Thyroid gland (tissue), 4 donors: ENCODE measurements at regions not wholly inside any gene's neighbourhood (a gene's known extent, or its start where the extent isn't known, plus 50 kb on each side); places are given as distances from the start of the nearest gene placed in this dataset.
"Not testable (repeated sequence)": the region's sequence is repeated elsewhere in the genome, so short reads cannot be mapped to it uniquely, and the experiment has no call there.

ENCODE experiments used
- DNase-seq, 2 donors: peaks; one replicate each; pipeline ENCODE4 v3.0.0-alpha.2; 2019
- H3K27ac ChIP-seq, 3 donors: fragments of 200-600 bp; sonication (generic); 1 replicate in 2 of 3; 2 replicates in 1 of 3; pipeline ENCODE4 v1.5.1; 2016 to 2019; ENCODE audit warnings: mild to moderate bottlenecking in 1 of 3, moderate library complexity in 1 of 3
- H3K27me3 ChIP-seq: fragments of 200-600 bp; sonication (generic); one replicate; pipeline ENCODE4 v1.5.1; 2019
- H3K36me3 ChIP-seq, 2 donors: fragments of 200-600 bp; sonication (generic); one replicate each; pipeline ENCODE4 v1.5.1; 2016 to 2019
- H3K4me1 ChIP-seq, 2 donors: fragments of 200-600 bp; sonication (generic); one replicate each; pipeline ENCODE4 v1.5.1; 2017 to 2019
- H3K4me3 ChIP-seq, 3 donors: fragments of 200-600 bp; sonication (generic); replicated peaks in 1 of 3; 1 replicate in 2 of 3; 2 replicates in 1 of 3; pipeline ENCODE4 v1.5.1; 2016; ENCODE audit warnings: mild to moderate bottlenecking in 1 of 3
- H3K9me3 ChIP-seq: fragments of 200-600 bp; sonication (generic); one replicate; pipeline ENCODE4 v1.5.1; 2017
- CTCF ChIP-seq, 6 experiments: fragments of 200-600 bp in 3 of 6; fragments of 450-650 bp in 3 of 6; sonication (generic) in 3 of 6; IDR thresholded peaks; one replicate each; pipeline ENCODE4 v1.5.1; 2016 to 2019; ENCODE audit warnings: antibody characterized with exemption in 6 of 6, mild to moderate bottlenecking in 2 of 6, inconsistent platforms in 1 of 6, moderate library complexity in 1 of 6
- POLR2A ChIP-seq, 2 donors: fragments of 450-650 bp; IDR thresholded peaks; one replicate each; pipeline ENCODE4 v1.6.1; 2017; ENCODE audit warnings: antibody characterized with exemption in 2 of 2, mild to moderate bottlenecking in 2 of 2, moderate library complexity in 1 of 2
- whole genome bisulfite sequencing, 2 donors: methylation state at CpG; one replicate each; pipeline ENCODE4 v1.1.5; 2017; 5-methylcytosine and 5-hydroxymethylcytosine counted together
- intact Hi-C: fragments of 100-400 bp; cut with DNase I; formaldehyde crosslinking; loops from one replicate; pipeline ENCODE4 v1.15.1; 2023

- no peak overlapping the region for H3K27ac ChIP-seq
- H3K9me3 ChIP-seq = no peaks in the 10 kb centered on the region
- H3K36me3 ChIP-seq = no peaks in the 10 kb centered on the region
- H3K4me3 ChIP-seq = no peak overlapping the region
- DNase-seq = no peak
- intact Hi-C loops = no loop called here
- TF ChIP-seq CTCF (IDR thresholded peaks at IDR 0.05) (no peak), POLR2A (IDR thresholded peaks at IDR 0.05) (no peak)
- H3K27me3 ChIP-seq = no peaks in the 10 kb centered on the region
- H3K4me1 ChIP-seq = peaks cover 0 to 5% of the 10 kb centered on the region in 2 donors
- 76 to 84% methylated on average over 4 of the region's 4 CpGs for WGBS, 2 donors
Measured at GRCh38 chr11:112345706-112346105, 85.0 kb upstream of the PLET1 start.

GRCh38 chr11:112346586-112346985 lies 85.9 kb upstream of the PLET1 start:
- no peaks in the 10 kb centered on the region for H3K9me3 ChIP-seq
- H3K4me1 ChIP-seq = peaks cover 0 to 5% of the 10 kb centered on the region in 2 donors
- no peak overlapping the region for H3K27ac ChIP-seq
- H3K36me3 ChIP-seq = no peaks in the 10 kb centered on the region
- TF ChIP-seq CTCF (IDR thresholded peaks at IDR 0.05) (no peak), POLR2A (IDR thresholded peaks at IDR 0.05) (no peak)
- intact Hi-C loops = no loop called here
- H3K27me3 ChIP-seq = no peaks in the 10 kb centered on the region
- no peak for DNase-seq
- WGBS, 2 donors = 97 to 100% methylated on average over 5 of the region's 5 CpGs
- no peak overlapping the region for H3K4me3 ChIP-seq

- no peaks in the 10 kb centered on the region for H3K27me3 ChIP-seq
- H3K4me1 ChIP-seq = peaks cover 0 to under 1% of the 10 kb centered on the region in 2 donors
- no peaks in the 10 kb centered on the region for H3K36me3 ChIP-seq
- no peak for DNase-seq
- intact Hi-C loops = no loop called here
- WGBS, 2 donors = 80 to 89% methylated on average over 6 of the region's 6 CpGs
- TF ChIP-seq POLR2A (IDR thresholded peaks at IDR 0.05) (no peak), CTCF (IDR thresholded peaks at IDR 0.05) (no peak)
- no peaks in the 10 kb centered on the region for H3K9me3 ChIP-seq
- no peak overlapping the region for H3K4me3 ChIP-seq
- H3K27ac ChIP-seq = no peak overlapping the region
Measured at GRCh38 chr11:112348480-112349029, 87.9 kb upstream of the PLET1 start.

- H3K9me3 ChIP-seq, H3K36me3 ChIP-seq, H3K4me3 ChIP-seq, H3K4me1 ChIP-seq, H3K27ac ChIP-seq, intact Hi-C loops, H3K27me3 ChIP-seq, DNase-seq: not testable (repeated sequence)
- 94 to 96% methylated on average over 3 of the region's 3 CpGs for WGBS, 2 donors
Measured at GRCh38 chr11:112351423-112351822, 90.8 kb upstream of the PLET1 start.

GRCh38 chr11:112352907-112353306 lies 92.2 kb upstream of the PLET1 start:
- Histone ChIP-seq H3K27ac (no peak overlapping the region), H3K27me3 (no peaks in the 10 kb centered on the region), H3K4me1 (no peaks in the 10 kb centered on the region), H3K36me3 (no peaks in the 10 kb centered on the region), H3K4me3 (no peak overlapping the region), H3K9me3 (no peaks in the 10 kb centered on the region)
- no peak for TF ChIP-seq CTCF (IDR thresholded peaks at IDR 0.05)
- TF ChIP-seq POLR2A (IDR thresholded peaks at IDR 0.05) = no peak
- WGBS, 2 donors = 80 to 86% methylated on average over 2 of the region's 2 CpGs
- intact Hi-C loops = no loop called here
- no peak for DNase-seq

- no peaks in the 10 kb centered on the region for H3K4me1 ChIP-seq
- no peaks in the 10 kb centered on the region for H3K36me3 ChIP-seq
- no peak overlapping the region for H3K27ac ChIP-seq
- no peaks in the 10 kb centered on the region for H3K9me3 ChIP-seq
- WGBS, 2 donors = 88 to 97% methylated on average over 3 of the region's 3 CpGs
- intact Hi-C loops = no loop called here
- no peaks in the 10 kb centered on the region for H3K27me3 ChIP-seq
- DNase-seq = no peak
- TF ChIP-seq POLR2A (IDR thresholded peaks at IDR 0.05) = no peak
- TF ChIP-seq CTCF (IDR thresholded peaks at IDR 0.05) = no peak
- H3K4me3 ChIP-seq = no peak overlapping the region
Measured at GRCh38 chr11:112354364-112354763, 93.7 kb upstream of the PLET1 start.
